IMR-90 (cell line): ENCODE measurements at regions not wholly inside any gene's neighbourhood (a gene's known extent, or its start where the extent isn't known, plus 50 kb on each side); places are given as distances from the start of the nearest gene placed in this dataset.

Source experiments
- ATAC-seq: fragments of 200-7000 bp; cut with Tn5 transposase; 2 replicates; pipeline ENCODE4 v1.9.1; 2020; ENCODE audit warnings: low read depth, mild to moderate bottlenecking, moderate library complexity
- BruUV-seq: library from RNA; stranded (reverse); fragments of 400-500 nt; replicated peaks from 2 replicates; lab custom pipeline; 2021; lab: Mats Ljungman, UMichigan
- CTCF ChIA-PET: fragments of 300-600 bp; formaldehyde crosslinking; extraction: SDS; loops from one replicate; lab custom pipeline; 2021; ENCODE audit warnings: antibody characterized with exemption; lab: Yijun Ruan, JAX
- POLR2A ChIA-PET: fragments of 300-600 bp; sonication (Branson Sonifier 250); formaldehyde crosslinking; loops from one replicate; lab custom pipeline; 2022; ENCODE audit warnings: antibody characterized with exemption; ENCODE audit not compliant: unreplicated experiment; lab: Charles Lee
- DNase-seq: peaks from one replicate; pipeline ENCODE4 v3.0.0; 2013
- H2AFZ ChIP-seq: replicated peaks from 2 replicates; pipeline ENCODE3; 2013; ENCODE audit warnings: low read length, mild to moderate bottlenecking; ENCODE audit not compliant: poor library complexity
- H2AK5ac ChIP-seq: 2 replicates; pipeline ENCODE4 v1.6.1; 2013; ENCODE audit warnings: low read depth, low read length, inconsistent platforms
- H2AK9ac ChIP-seq: replicated peaks from 2 replicates; pipeline ENCODE3; 2013; ENCODE audit warnings: mild to moderate bottlenecking, low read depth, low read length, moderate library complexity; ENCODE audit not compliant: poor library complexity
- H2BK120ac ChIP-seq: 2 replicates; pipeline ENCODE4 v1.6.1; 2013; ENCODE audit warnings: low read depth, low read length, inconsistent platforms
- H2BK15ac ChIP-seq: 3 replicates; pipeline ENCODE4 v1.6.1; 2013; ENCODE audit warnings: low read depth, low read length, inconsistent platforms
- H2BK20ac ChIP-seq: 2 replicates; pipeline ENCODE4 v1.6.1; 2013; ENCODE audit warnings: low read depth, mild to moderate bottlenecking, inconsistent platforms, low read length, moderate library complexity
- H2BK5ac ChIP-seq: 2 replicates; pipeline ENCODE4 v1.6.1; 2013; ENCODE audit warnings: mild to moderate bottlenecking, low read depth, low read length, inconsistent platforms; ENCODE audit not compliant: poor library complexity, severe bottlenecking
- H3K14ac ChIP-seq: replicated peaks from 2 replicates; pipeline ENCODE4 v1.6.1; 2013; ENCODE audit warnings: low read depth, low read length, inconsistent platforms
- H3K18ac ChIP-seq: 2 replicates; pipeline ENCODE4 v1.6.1; 2013; ENCODE audit warnings: low read depth, low read length, control low read depth
- H3K23ac ChIP-seq: 2 replicates; pipeline ENCODE4 v1.6.1; 2013; ENCODE audit warnings: low read depth, low read length, inconsistent platforms
- H3K27ac ChIP-seq: 2 replicates; pipeline ENCODE4 v1.5.1; 2013; ENCODE audit warnings: mild to moderate bottlenecking, control low read depth, low read length; ENCODE audit not compliant: insufficient read depth
- H3K27me3 ChIP-seq: 2 replicates; pipeline ENCODE4 v1.6.1; 2013; ENCODE audit warnings: low read length; ENCODE audit not compliant: control insufficient read depth, insufficient read depth
- H3K36me3 ChIP-seq: 2 replicates; pipeline ENCODE4 v1.6.1; 2013; ENCODE audit warnings: low read length, mixed read lengths; ENCODE audit not compliant: control insufficient read depth, insufficient read depth
- H3K4ac ChIP-seq: 2 replicates; pipeline ENCODE4 v1.6.1; 2013; ENCODE audit warnings: low read depth, low read length, inconsistent platforms
- H3K4me1 ChIP-seq: 2 replicates; pipeline ENCODE4 v1.6.1; 2013; ENCODE audit warnings: low read length, mixed read lengths; ENCODE audit not compliant: control insufficient read depth, insufficient read depth
- H3K4me2 ChIP-seq: 2 replicates; pipeline ENCODE4 v1.6.1; 2013; ENCODE audit warnings: low read depth, mild to moderate bottlenecking, control low read depth, low read length, moderate library complexity
- H3K4me3 ChIP-seq: 2 replicates; pipeline ENCODE4 v1.5.1; 2013; ENCODE audit warnings: low read depth, mild to moderate bottlenecking, control low read depth, low read length, moderate library complexity; ENCODE audit not compliant: insufficient read depth
- H3K56ac ChIP-seq: 2 replicates; pipeline ENCODE4 v1.6.1; 2013; ENCODE audit warnings: low read length, inconsistent platforms; ENCODE audit not compliant: insufficient read depth; ENCODE audit errors: extremely low read depth
- H3K79me1 ChIP-seq, 2 experiments: 2 replicates each; pipeline ENCODE4 v1.6.1; 2013; ENCODE audit warnings: low read length in 2 of 2, inconsistent platforms in 1 of 2, low read depth in 1 of 2
- H3K9ac ChIP-seq: 2 replicates; pipeline ENCODE4 v1.6.1; 2013; ENCODE audit warnings: low read depth, low read length, control low read depth
- H3K9me1 ChIP-seq: 2 replicates; pipeline ENCODE4 v1.6.1; 2013; ENCODE audit warnings: low read length, inconsistent platforms; ENCODE audit not compliant: insufficient read depth
- H3K9me3 ChIP-seq: 2 replicates; pipeline ENCODE4 v1.6.1; 2013; ENCODE audit warnings: low read length; ENCODE audit not compliant: control insufficient read depth, insufficient read depth
- H4K20me1 ChIP-seq: 2 replicates; pipeline ENCODE4 v1.6.1; 2013; ENCODE audit warnings: low read length, inconsistent platforms; ENCODE audit not compliant: insufficient read depth
- H4K5ac ChIP-seq: 2 replicates; pipeline ENCODE4 v1.6.1; 2013; ENCODE audit warnings: mild to moderate bottlenecking, low read depth, low read length, control low read depth
- H4K8ac ChIP-seq, 2 experiments: 2 replicates each; pipeline ENCODE4 v1.6.1; 2013; ENCODE audit warnings: low read depth in 2 of 2, low read length in 2 of 2, control low read depth in 1 of 2, inconsistent platforms in 1 of 2
- H4K91ac ChIP-seq: 2 replicates; pipeline ENCODE4 v1.6.1; 2013; ENCODE audit warnings: low read depth, low read length, inconsistent platforms; ENCODE audit not compliant: insufficient read depth
- CHD1 ChIP-seq: IDR thresholded peaks from 2 replicates; pipeline ENCODE4 v1.6.1; 2012; ENCODE audit warnings: low read depth, low read length, improper control_type of control experiment
- CTCF ChIP-seq: conservative IDR thresholded peaks from 2 replicates; pipeline ENCODE4 v1.5.1; 2012; ENCODE audit warnings: mild to moderate bottlenecking, low read depth, low read length, improper control_type of control experiment
- ELK1 ChIP-seq: fragments of 150-350 bp; IDR thresholded peaks from 2 replicates; pipeline ENCODE4 v1.6.1; 2016; ENCODE audit warnings: low read depth, mild to moderate bottlenecking, low read length, moderate library complexity, borderline replicate concordance
- FOS ChIP-seq: fragments of 150-350 bp; IDR thresholded peaks from 2 replicates; pipeline ENCODE4 v1.6.1; 2016; ENCODE audit warnings: low read depth, low read length
- MAFK ChIP-seq: IDR thresholded peaks from 2 replicates; pipeline ENCODE4 v1.6.1; 2012; ENCODE audit warnings: low read depth, low read length, improper control_type of control experiment
- MAZ ChIP-seq: IDR thresholded peaks from 2 replicates; pipeline ENCODE4 v1.6.1; 2012; ENCODE audit warnings: low read depth, mild to moderate bottlenecking, low read length, improper control_type of control experiment, moderate library complexity, borderline replicate concordance
- MXI1 ChIP-seq: IDR thresholded peaks from 2 replicates; pipeline ENCODE4 v1.6.1; 2012; ENCODE audit warnings: low read depth, mild to moderate bottlenecking, low read length, moderate library complexity, borderline replicate concordance
- NFE2L2 ChIP-seq: fragments of 150-350 bp; IDR thresholded peaks from 2 replicates; pipeline ENCODE4 v1.6.1; 2016; ENCODE audit warnings: low read depth, mild to moderate bottlenecking, low read length
- POLR2A ChIP-seq: IDR thresholded peaks from 2 replicates; pipeline ENCODE4 v1.6.1; 2012; ENCODE audit warnings: mild to moderate bottlenecking, low read depth, low read length
- RCOR1 ChIP-seq: IDR thresholded peaks from 2 replicates; pipeline ENCODE4 v1.6.1; 2012; ENCODE audit warnings: mild to moderate bottlenecking, low read length, improper control_type of control experiment; ENCODE audit not compliant: insufficient replicate concordance
- RFX5 ChIP-seq: IDR thresholded peaks from 2 replicates; pipeline ENCODE4 v1.8.0; 2012; ENCODE audit warnings: low read depth, mild to moderate bottlenecking, low read length, moderate library complexity
- SMC3 ChIP-seq: fragments of 150-350 bp; IDR thresholded peaks from 2 replicates; pipeline ENCODE4 v1.6.1; 2016; ENCODE audit warnings: low read depth, mild to moderate bottlenecking, antibody characterized with exemption, low read length, moderate library complexity
- USF2 ChIP-seq: fragments of 150-350 bp; IDR thresholded peaks from 2 replicates; pipeline ENCODE4 v1.6.1; 2017; ENCODE audit warnings: mild to moderate bottlenecking, antibody characterized with exemption, low read length, low read depth
- WGBS, 2 experiments: methylation state at CpG; one replicate each; pipeline versions ENCODE4 v1.1.5 to v1.1.7; 2013; ENCODE audit warnings: missing lambda C conversion rate in 2 of 2; ENCODE audit not compliant: insufficient read length in 1 of 2; ENCODE audit errors: extremely low coverage in 2 of 2; 5-methylcytosine and 5-hydroxymethylcytosine counted together
- dilution Hi-C: fragments of 300-500 bp; cut with HindIII; formaldehyde crosslinking; loops from one replicate; pipeline ENCODE4 v1.14.3; 2018; ENCODE audit warnings: low sequenced_read_pairs; ENCODE audit not compliant: unreplicated experiment
- in situ Hi-C: fragments of 300-500 bp; cut with MboI; formaldehyde crosslinking; loops from 3 replicates; pipeline ENCODE4 v1.14.3; 2019; ENCODE audit warnings: low sequenced_read_pairs, inconsistent platforms, mixed read lengths
- intact Hi-C: fragments of 100-400 bp; cut with micrococcal nuclease; formaldehyde crosslinking; loops from 2 replicates; pipeline ENCODE4 v1.10.0; 2022

GRCh38 chr2:58407487-58407886 lies 166.4 kb upstream of the FANCL start:
- no peaks in the 10 kb centered on the region for H3K27me3 ChIP-seq
- POLR2A ChIA-PET = no interaction called here
- no TSS peak for BruUV-seq
- CTCF ChIA-PET = no interaction called here
- no peak overlapping the region for H4K91ac ChIP-seq
- intact Hi-C loops = no loop called here
- H3K9me1 ChIP-seq = no peaks in the 10 kb centered on the region
- no peak overlapping the region for H3K14ac ChIP-seq
- ATAC-seq = no peak
- no peak overlapping the region for H4K5ac ChIP-seq
- H2BK20ac ChIP-seq = no peak overlapping the region
- H3K79me1 ChIP-seq = no peaks in the 10 kb centered on the region
- H2BK120ac ChIP-seq = no peak overlapping the region
- no CpG with 5 or more reads among the region's 4 CpGs for WGBS, 2 experiments
- no peak for DNase-seq
- no peak overlapping the region for H3K9ac ChIP-seq
- no peaks in the 10 kb centered on the region for H3K9me3 ChIP-seq
- no peak overlapping the region for H3K27ac ChIP-seq
- H3K18ac ChIP-seq = no peak overlapping the region
- TF ChIP-seq MXI1 = no peak
- no peak for TF ChIP-seq RCOR1
- TF ChIP-seq MAFK = no peak
- TF ChIP-seq SMC3 = no peak
- TF ChIP-seq FOS = no peak
- TF ChIP-seq CHD1 = no peak
- TF ChIP-seq CTCF = no peak
- no peak for TF ChIP-seq NFE2L2
- no peak for TF ChIP-seq USF2
- no peak for TF ChIP-seq RFX5
- TF ChIP-seq POLR2A = no peak
- TF ChIP-seq MAZ = no peak
- no peak for TF ChIP-seq ELK1
- H2AK9ac ChIP-seq = no peak overlapping the region
- no peaks in the 10 kb centered on the region for H3K36me3 ChIP-seq
- no peak overlapping the region for H2AFZ ChIP-seq
- no peak overlapping the region for H3K4me2 ChIP-seq
- H4K8ac ChIP-seq = no peak overlapping the region
- dilution Hi-C loops = no loop called here
- no peaks in the 10 kb centered on the region for H3K4me1 ChIP-seq
- H3K56ac ChIP-seq = no peak overlapping the region
- H2AK5ac ChIP-seq = no peak overlapping the region
- in situ Hi-C loops = no loop called here
- H4K20me1 ChIP-seq = no peaks in the 10 kb centered on the region
- no peak overlapping the region for H2BK15ac ChIP-seq
- no peak overlapping the region for H3K23ac ChIP-seq
- H2BK5ac ChIP-seq = no peak overlapping the region
- H3K4me3 ChIP-seq = no peak overlapping the region
- no peak overlapping the region for H3K4ac ChIP-seq
